GM12891 (cell line): ENCODE measurements at regions not wholly inside any gene's neighbourhood (a gene's known extent, or its start where the extent isn't known, plus 50 kb on each side); places are given as distances from the start of the nearest gene placed in this dataset.

Experiments used
- DNase-seq: peaks from one replicate; pipeline ENCODE4 v3.0.0; 2011; ENCODE audit warnings: low spot score; ENCODE audit not compliant: insufficient read length
- FAIRE-seq: peaks from 2 replicates; lab custom pipeline; 2011; peaks lifted over from hg19 to GRCh38; lab: Jason Lieb, UNC
- PAX5 ChIP-seq: IDR thresholded peaks from 2 replicates; pipeline ENCODE4 v1.6.1; 2011; ENCODE audit warnings: low read length, moderate library complexity, mild to moderate bottlenecking; ENCODE audit not compliant: insufficient read depth, severe bottlenecking
- POLR2A ChIP-seq: IDR thresholded peaks from 2 replicates; pipeline ENCODE4 v1.6.1; 2011; ENCODE audit warnings: low read depth, low read length, control low read depth
- POLR2AphosphoS5 ChIP-seq: IDR thresholded peaks from 2 replicates; pipeline ENCODE4 v1.6.1; 2011; ENCODE audit warnings: low read depth, low read length, control low read depth
- POU2F2 ChIP-seq: IDR thresholded peaks from 2 replicates; pipeline ENCODE4 v1.6.1; 2011; ENCODE audit warnings: low read depth, mild to moderate bottlenecking, control low read depth, low read length, moderate library complexity
- SPI1 ChIP-seq: IDR thresholded peaks from 2 replicates; pipeline ENCODE4 v1.6.1; 2011; ENCODE audit warnings: low read depth, low read length, control low read depth
- TAF1 ChIP-seq: IDR thresholded peaks from 2 replicates; pipeline ENCODE4 v1.6.1; 2011; ENCODE audit warnings: low read depth, low read length, control low read depth

GRCh38 chr1:213324859-213325258 is 273.8 kb downstream of the RPS6KC1 start:
- no peak for DNase-seq
- TF ChIP-seq PAX5: no peak
- TF ChIP-seq POLR2AphosphoS5: no peak
- no peak for TF ChIP-seq TAF1
- TF ChIP-seq SPI1: no peak
- no peak for TF ChIP-seq POU2F2
- TF ChIP-seq POLR2A: no peak
- no peak for FAIRE-seq

GRCh38 chr1:213325482-213325881 is 274.4 kb downstream of the RPS6KC1 start:
- FAIRE-seq (no peak), DNase-seq (no peak)
- TF ChIP-seq TAF1 (no peak), POLR2A (no peak), SPI1 (no peak), PAX5 (no peak), POLR2AphosphoS5 (no peak), POU2F2 (no peak)

DNA sequence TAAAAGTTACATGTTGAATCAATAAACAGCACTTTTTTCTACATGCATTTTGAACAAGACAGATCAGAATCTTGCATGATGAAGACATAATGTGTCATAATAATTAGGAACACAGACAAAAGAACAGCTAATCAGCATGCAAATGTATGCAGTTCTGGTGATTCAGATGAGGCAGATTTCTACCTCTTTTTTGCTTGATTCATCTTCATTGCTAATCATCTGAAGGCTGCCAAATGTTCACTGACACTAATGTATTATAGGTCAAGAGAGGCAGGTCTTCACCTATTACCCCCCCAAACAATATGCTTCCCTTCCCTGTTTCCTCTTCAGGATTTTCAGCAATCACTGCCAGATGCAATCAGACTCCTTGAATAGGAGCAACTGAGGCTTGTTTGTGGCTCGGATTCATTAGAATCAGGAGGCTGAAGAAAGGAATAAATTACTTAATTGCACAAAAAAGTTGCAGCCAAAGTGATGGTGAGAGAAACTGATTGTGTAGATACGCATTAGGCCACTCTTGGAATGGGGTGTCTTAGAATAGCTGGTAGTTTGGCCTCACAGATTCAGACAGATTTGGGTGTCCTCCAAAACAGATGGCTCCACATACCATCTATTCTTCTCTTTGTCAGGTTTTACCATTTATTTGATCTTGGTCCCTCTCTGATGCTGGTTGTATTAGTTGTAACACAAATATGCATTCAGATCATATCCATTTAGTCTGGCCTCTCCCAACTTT is 275.4 kb downstream of the RPS6KC1 start:
- FAIRE-seq (no peak), DNase-seq (no peak)
- TF ChIP-seq POLR2AphosphoS5 (no peak), SPI1 (no peak), PAX5 (no peak), POU2F2 (no peak), POLR2A (no peak), TAF1 (no peak)

- no peak for DNase-seq
- no peak for FAIRE-seq
- no peak for TF ChIP-seq TAF1
- TF ChIP-seq SPI1: no peak
- TF ChIP-seq PAX5: no peak
- TF ChIP-seq POLR2A: no peak
These were observed 276.1 kb downstream of the RPS6KC1 start for GRCh38 chr1:213327017-213327667.

- no peak for FAIRE-seq
- TF ChIP-seq TAF1 (no peak), POU2F2 (no peak), POLR2A (no peak), POLR2AphosphoS5 (no peak), SPI1 (no peak), PAX5 (no peak)
- DNase-seq: no peak
These were observed 278.5 kb downstream of the RPS6KC1 start for GRCh38 chr1:213329406-213330008.

DNA sequence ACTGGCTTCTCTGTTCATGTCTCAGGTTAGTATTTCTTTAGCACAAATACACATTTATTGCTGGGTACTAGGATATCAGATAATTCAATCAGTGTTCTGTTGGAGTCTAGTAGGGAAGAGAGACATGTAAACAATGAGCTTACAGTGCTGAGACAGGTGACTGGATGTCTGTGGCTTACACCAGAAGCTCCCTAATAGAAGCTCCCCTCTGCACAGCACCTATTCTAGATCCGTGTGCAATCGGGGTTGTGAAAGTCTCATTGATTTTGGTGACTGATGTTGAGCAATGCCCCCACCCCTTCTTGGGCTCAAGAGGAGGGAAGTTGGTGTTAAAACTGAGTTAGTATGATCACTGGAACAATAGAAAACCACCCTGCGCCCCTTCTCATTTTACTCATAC is 279.2 kb downstream of the RPS6KC1 start:
- no peak for FAIRE-seq
- no peak for DNase-seq
- TF ChIP-seq PAX5 (no peak), SPI1 (no peak)

- DNase-seq: no peak
- TF ChIP-seq PAX5 (no peak), TAF1 (no peak), SPI1 (no peak), POU2F2 (no peak), POLR2AphosphoS5 (no peak), POLR2A (no peak)
- no peak for FAIRE-seq
These were observed 280.7 kb downstream of the RPS6KC1 start for GRCh38 chr1:213331631-213332175.

DNA sequence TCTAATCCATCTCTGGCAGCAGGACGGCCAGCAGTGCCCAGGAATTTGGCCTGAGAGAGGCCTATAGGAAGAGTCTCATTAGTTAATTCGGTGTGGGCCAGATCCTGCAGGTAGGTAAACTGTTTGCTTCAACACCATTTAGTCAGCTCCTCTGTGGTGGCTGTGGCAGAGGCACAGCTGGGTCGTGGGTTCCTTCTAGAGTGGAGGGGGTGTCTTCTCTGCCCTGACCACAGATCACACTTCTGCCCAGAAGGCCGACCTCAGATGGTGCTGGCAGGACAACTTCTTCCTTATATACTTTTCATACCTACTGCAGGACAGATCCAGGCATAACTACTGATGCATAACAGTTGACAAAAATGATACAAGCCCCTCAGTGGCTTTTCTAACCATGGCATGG is 281.4 kb downstream of the RPS6KC1 start:
- TF ChIP-seq POU2F2 (no peak), PAX5 (no peak), POLR2A (no peak), TAF1 (no peak), POLR2AphosphoS5 (no peak), SPI1 (no peak)
- no peak for DNase-seq
- FAIRE-seq: no peak

- DNase-seq (no peak), FAIRE-seq (no peak)
- TF ChIP-seq POLR2A: no peak
- no peak for TF ChIP-seq POLR2AphosphoS5
- no peak for TF ChIP-seq PAX5
- TF ChIP-seq TAF1: no peak
- TF ChIP-seq SPI1: no peak
- TF ChIP-seq POU2F2: no peak
These were observed 282.1 kb downstream of the RPS6KC1 start for GRCh38 chr1:213333121-213333520.
